GM18861 (cell line): ENCODE measurements at regions not wholly inside any gene's neighbourhood (a gene's known extent, or its start where the extent isn't known, plus 50 kb on each side); places are given as distances from the start of the nearest gene placed in this dataset.
"Not testable (repeated sequence)": the region's sequence is repeated elsewhere in the genome, so short reads cannot be mapped to it uniquely, and the experiment has no call there.

Experiments
- ATAC-seq: cut with Tn5 transposase; IDR thresholded peaks from one replicate; pipeline ENCODE4 v1.9.1; 2021; ENCODE audit not compliant: unreplicated experiment

DNA sequence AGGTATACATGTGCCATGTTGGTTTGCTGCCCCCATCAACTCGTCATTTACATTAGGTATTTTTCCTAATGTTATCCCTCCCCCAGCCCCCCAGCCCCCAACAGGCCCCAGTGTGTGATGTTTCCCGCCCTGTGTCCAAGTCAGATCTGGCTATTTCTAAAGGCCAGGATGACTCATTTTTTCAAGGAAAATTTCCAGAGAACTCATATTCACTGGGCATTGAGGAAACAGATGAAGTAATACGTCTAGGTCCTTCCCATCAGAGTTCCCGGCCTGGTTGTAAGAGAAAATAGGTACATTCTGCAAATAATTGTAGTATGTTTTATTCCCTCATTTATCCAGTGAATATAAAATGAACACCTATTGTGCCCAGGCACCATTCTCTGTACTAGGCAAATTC lies 345.2 kb downstream of the BCL11B start:
- ATAC-seq: no peak

GRCh38 chr14:98927986-98928385 lies 344.0 kb downstream of the BCL11B start:
- no peak for ATAC-seq

DNA sequence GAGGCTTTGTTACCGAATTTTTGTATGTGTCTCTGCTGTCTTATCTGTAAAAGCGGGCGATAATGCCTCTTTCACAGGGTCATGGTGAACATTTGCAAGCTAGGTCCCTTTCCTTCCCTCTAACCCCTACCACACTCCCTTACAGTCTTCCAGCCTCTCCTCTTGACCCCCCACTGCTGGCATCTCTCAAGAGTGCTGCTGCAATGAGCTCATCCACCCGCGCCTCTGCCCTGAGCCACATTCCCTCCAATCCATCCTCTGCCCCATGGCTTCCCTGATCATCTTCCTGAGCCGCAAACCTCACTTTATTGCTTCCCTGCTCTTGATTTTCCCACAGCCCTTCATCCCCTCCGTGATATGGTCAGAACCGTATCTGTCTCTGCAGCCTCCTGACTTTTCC lies 343.6 kb downstream of the BCL11B start:
- ATAC-seq: no peak

DNA sequence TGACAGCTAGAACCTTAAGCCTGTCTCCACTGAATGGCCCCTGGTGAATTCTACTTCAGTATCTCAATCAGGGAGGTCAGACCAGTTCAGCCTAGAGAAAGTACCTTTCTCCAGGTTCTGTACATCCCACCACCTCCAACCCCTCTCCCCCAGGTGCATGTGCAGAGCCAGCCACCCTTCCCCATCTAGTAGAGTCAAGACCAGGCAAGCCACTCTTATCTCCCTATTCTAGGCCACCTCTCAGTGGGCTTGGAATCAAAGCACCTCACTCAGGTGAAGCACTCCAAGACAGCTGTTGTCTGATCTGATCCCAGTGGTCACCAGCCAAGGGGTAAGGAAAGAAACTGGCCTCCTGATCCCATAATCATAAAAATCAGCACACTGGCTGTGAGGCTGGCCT lies 340.9 kb downstream of the BCL11B start:
- ATAC-seq: no peak

DNA sequence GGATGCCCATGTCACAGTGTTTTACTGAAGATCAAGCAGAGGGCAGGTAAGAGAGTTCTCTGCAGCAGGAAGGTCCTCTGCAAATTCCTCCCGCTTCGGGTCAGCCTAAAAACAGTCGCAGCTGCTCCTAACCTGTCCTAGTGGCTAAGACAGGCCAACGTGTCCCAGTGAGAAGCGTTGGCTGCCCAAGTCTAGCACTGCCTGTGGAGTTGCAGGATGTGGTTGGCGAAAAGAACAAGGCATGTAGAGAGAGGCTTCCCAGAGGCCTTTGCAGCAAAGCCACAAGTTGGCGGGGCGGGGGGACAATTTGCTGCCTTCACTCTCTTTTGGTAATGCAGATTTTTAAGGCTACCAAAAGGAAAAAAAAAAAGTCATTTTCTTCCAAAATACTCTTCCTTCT lies 340.1 kb downstream of the BCL11B start:
- ATAC-seq: no peak

DNA sequence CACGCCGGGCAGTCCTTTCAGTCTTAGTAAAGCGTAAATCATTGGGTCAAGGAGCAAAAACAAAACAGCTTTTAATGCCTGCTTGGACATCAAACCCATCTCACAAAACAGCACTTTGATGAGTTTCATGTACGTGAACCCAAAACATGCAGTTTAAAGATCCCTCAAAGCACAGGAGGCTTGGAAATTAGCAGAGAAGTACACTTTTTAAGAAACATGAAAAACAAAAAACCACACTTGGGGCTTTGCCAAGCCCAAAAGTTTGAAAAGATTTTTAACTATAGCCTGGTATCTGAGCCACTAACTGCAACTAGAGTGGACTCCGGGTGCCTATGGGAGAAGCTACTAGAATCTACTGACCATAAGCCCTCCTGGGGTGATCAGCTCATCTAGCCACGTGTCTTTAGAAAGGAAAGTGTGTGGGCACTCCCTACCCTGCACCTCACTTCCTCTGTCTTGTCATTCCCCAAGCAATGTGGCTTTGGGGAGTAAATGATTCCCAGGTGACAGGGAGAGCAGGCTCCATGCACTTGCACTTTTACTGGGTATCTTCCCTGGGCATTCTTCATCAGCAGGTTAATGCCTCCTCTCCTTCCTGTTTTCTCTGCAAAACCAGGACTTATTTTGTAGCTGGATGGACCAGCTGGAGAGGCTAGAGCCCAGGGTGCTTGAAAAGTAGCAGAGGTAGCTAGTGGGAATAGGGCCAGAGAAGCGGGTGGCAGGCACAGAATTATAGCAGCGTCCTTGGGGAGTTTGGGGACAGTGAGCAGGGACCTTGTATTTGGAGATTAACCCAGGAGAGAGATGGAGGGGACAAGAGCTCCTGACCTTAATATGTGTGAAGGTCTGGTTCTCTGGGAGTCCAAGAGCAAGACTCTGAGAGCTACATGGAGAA lies 339.3 kb downstream of the BCL11B start:
- ATAC-seq: no peak

GRCh38 chr14:98934569-98934968 lies 337.4 kb downstream of the BCL11B start:
- not testable (repeated sequence) for ATAC-seq

- ATAC-seq: no peak
Measured at GRCh38 chr14:98935921-98936320, 336.1 kb downstream of the BCL11B start.

GRCh38 chr14:98937021-98937420 lies 335.0 kb downstream of the BCL11B start:
- no peak for ATAC-seq

- no peak for ATAC-seq
Measured at GRCh38 chr14:98937712-98938505, 334.1 kb downstream of the BCL11B start.

- no peak for ATAC-seq
Measured at GRCh38 chr14:98940693-98941437, 331.1 kb downstream of the BCL11B start.

DNA sequence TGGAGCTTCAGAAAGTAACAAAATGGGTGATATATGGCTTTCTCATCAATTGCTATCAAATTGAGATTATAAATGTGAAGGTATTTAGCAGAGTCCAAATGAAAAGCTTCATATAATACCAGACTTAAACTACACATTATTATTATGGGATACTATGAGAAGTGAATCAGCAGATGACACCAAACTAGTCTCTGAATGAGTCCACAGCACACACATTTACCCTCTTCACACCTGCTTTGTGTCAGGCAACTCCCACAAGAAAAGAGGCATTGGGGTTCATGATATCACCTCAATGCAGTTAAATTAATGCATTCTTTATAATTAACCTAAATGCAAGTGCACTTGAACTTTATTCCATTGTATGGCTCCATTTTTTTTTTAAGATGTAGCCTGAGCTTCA lies 330.5 kb downstream of the BCL11B start:
- ATAC-seq: no peak

DNA sequence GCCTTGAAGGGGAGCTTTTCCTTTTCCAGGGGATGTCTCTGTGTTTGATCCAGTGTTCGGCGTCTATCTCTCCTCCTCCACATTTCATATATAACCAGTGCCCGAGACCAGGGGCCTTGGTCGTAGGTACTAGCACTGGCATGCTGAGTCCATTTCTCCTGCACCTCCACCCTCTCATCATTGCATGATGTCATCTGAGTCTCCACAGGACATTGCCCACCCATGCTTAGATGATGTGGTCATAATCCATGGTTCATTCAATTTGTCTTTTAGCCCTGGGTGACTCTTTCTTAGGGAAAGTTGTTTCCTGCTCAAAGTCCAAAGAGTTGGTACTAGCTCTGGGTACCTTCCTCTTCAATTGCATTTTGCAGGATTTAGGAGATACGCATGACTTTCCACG lies 328.1 kb downstream of the BCL11B start:
- no peak for ATAC-seq

DNA sequence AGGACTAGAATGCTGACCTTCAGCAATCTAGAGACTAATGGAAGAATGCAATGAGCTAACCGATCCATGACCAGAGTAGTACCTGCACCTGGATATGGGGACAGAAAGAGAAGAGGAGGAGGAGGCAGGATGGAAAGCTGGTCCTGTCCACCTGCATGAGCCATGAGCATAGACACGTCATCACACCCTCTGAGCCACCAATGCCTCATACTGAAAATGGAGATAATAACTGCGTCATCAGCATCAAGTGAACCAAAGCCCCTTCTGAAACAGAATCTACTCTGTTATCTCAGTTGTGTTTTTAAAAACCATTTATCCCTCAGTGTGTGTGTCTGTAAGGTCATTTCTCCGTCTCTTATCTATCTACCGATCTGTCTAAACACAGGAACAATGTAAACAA lies 327.0 kb downstream of the BCL11B start:
- no peak for ATAC-seq

DNA sequence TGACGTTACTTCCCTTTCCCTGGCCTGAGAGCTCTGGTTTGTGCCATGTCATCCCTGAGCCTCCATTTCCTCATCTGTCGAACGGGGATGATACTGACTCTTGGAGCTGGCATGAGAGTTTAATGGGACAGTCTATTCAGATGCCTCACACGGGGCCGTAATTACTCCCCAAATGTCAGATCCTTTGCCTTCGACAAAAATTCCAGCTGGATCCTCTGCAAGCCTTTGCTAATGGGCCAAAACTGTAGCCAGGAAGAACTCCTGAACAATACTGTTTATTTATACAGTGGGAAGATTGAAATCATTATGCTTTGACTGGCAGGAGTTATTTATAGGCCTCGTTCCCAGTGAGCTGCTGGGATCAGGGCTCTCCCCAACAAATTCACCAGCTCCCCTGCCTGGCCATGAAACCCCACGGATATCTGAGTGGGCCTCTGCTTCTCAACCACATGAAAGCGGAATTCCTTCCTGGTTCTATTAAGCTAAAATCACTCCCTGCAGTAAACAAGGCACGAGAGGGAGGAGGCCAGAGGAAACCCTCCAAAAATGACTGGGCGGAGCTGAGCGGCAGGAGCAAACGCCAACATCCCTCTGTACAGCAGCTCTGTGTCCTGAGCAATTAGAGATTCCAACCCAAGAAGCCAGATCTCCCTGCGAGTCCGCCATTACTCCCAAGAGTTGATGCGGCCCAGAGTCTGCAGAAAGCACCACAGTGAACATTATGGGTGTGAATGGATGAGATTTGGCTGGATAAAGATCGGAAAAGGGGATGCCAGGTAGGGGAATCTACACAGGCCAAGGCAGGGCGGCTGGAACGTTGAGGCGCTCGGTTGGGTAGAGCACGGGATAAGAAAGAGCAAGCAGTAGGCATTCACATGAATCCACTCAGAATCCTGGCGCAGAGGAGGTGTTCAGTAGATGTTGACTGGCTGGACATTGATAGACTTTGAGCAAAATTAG lies 326.1 kb downstream of the BCL11B start:
- no peak for ATAC-seq

GRCh38 chr14:98946940-98947339 lies 325.1 kb downstream of the BCL11B start:
- no peak for ATAC-seq

DNA sequence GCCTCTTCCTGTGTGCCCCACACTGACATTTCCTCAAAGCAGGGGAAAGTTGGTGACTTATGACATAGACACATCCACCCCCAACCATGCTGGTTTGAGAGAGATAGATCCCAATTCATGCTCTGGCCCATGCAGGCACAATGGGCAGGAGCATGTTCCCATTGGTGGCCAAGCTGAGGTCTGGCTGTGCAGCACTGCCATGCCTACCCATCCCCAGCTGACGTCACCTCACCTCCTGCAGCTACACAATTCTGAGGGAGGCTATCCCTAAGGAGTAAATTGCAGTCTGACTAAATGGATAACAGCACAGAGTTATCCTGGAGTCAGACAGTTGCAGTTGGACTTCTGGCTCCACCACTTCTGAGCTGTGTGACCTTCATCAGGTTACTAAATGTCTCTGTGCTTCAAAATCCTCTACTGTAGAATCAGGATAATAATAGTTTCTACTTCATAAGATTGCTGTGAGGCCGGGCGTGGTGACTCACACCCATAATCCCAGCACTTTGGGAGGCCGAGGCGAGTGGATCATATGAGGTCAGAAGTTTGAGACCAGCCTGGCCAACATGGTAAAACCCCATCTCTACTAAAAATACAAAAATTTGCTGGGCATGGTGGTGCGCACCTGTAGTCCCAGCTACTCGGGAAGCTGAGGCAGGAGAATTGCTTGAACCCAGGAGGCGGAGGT lies 323.9 kb downstream of the BCL11B start:
- ATAC-seq: no peak

DNA sequence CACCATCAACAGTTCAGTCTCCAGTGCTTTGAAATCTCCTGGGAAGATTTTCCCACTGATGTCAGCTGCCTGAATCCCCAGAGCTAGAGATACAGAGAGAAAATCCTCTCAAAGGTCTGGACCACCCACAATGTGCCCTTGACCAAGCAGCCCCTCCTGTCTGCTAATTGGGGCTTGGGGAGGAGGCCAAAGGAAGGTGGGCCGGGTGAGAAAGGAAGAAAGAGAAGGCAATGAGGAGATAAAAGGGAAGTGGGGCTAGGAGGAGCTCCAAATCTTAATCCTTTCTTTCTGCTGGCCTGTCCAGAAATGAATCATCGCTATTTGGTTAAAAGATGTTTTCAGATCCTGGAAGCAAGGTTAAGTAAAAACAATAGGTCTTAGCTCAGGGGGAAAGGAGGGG lies 322.9 kb downstream of the BCL11B start:
- no peak for ATAC-seq

DNA sequence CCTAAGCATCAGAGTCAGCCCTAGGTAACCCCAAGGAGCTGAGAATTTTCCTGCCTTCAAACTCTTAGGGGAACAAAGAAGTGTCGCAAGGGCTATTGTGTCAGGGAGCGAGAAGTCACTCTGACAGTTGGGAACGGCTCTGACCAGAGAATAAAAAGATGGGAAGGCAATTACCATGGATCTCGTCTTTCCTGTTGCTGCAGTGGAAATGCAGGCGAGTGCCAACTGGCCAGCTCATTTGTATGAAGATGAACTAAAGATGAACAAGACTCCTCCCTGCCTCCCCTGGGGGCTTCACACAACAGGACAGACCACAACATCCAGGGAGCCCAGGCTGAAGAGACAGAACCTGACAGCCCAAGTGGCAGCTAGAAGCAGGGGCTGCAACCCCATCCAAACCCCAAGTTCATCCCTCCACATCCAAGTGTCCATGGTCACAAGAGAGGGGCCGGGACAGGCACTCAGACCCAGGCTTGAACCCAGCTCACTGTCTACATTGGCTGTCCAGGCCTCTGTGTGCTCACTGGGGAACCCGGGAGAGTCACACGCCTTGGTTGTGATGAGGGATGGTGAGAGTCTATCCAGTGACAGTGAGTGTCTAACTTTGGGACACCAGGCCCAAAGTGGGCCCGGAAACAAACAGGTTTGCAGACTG lies 322.4 kb downstream of the BCL11B start:
- ATAC-seq: no peak
